HepG2 (cell line): ENCODE measurements at regions not wholly inside any gene's neighbourhood (a gene's known extent, or its start where the extent isn't known, plus 50 kb on each side); places are given as distances from the start of the nearest gene placed in this dataset.

Experiments
- ATAC-seq: fragments of 200-7000 bp; cut with Tn5 transposase; 3 replicates; pipeline ENCODE4 v1.9.1; 2020; ENCODE audit warnings: mild to moderate bottlenecking, moderate library complexity
- BruUV-seq: library from RNA; stranded (reverse); fragments of 400-500 nt; replicated peaks from 2 replicates; lab custom pipeline; 2021; lab: Mats Ljungman, UMichigan
- CTCF ChIA-PET: fragments of 300-600 bp; formaldehyde crosslinking; extraction: SDS; loops from one replicate; lab custom pipeline; 2021; ENCODE audit warnings: low total read pairs, inconsistent platforms, low intra/inter-chr PET ratio; lab: Yijun Ruan, JAX
- POLR2A ChIA-PET: fragments of 350-600 bp; sonication (Branson Sonifier 250); formaldehyde crosslinking; loops from one replicate; lab custom pipeline; 2020; ENCODE audit warnings: antibody characterized with exemption, inconsistent platforms; lab: Yijun Ruan, JAX
- DNase-seq: peaks from one replicate; pipeline ENCODE4 v3.0.0-alpha.2; 2015; ENCODE audit warnings: low spot score
- FAIRE-seq: peaks from 3 replicates; lab custom pipeline; 2011; peaks lifted over from hg19 to GRCh38; lab: Jason Lieb, UNC
- H2AFZ ChIP-seq: one replicate; pipeline ENCODE4 v1.6.1; 2011; ENCODE audit warnings: low read length, inconsistent platforms
- H3K27ac ChIP-seq: fragments of 300-600 bp; 3 replicates; pipeline ENCODE4 v1.8.0; 2011; ENCODE audit warnings: mixed run types, mild to moderate bottlenecking, mixed read lengths, low read length, inconsistent platforms; ENCODE audit not compliant: insufficient read depth; ENCODE audit errors: extremely low read length
- H3K27me3 ChIP-seq, 2 experiments: fragments of 200-600 bp in 1 of 2; 2 replicates in 1 of 2; 3 replicates in 1 of 2; pipeline versions ENCODE4 v1.6.0 to v1.8.0; 2011; ENCODE audit warnings: low read length in 2 of 2, mild to moderate bottlenecking in 2 of 2, moderate library complexity in 2 of 2, inconsistent platforms in 1 of 2; ENCODE audit not compliant: insufficient read depth in 2 of 2, control insufficient read depth in 1 of 2
- H3K36me3 ChIP-seq, 2 experiments: fragments of 200-600 bp in 1 of 2; replicated peaks in 1 of 2; 2 replicates in 1 of 2; 3 replicates in 1 of 2; pipeline versions ENCODE4 v1.5.1 to v1.8.0; 2011; ENCODE audit warnings: low read length in 2 of 2, inconsistent platforms in 1 of 2; ENCODE audit not compliant: insufficient read depth in 2 of 2, control insufficient read depth in 1 of 2
- H3K4me1 ChIP-seq: 2 replicates; pipeline ENCODE4 v1.5.1; 2012; ENCODE audit warnings: low read length, inconsistent platforms; ENCODE audit not compliant: insufficient read depth
- H3K4me2 ChIP-seq: 2 replicates; pipeline ENCODE4 v1.6.0; 2011; ENCODE audit warnings: low read depth, low read length, inconsistent platforms
- H3K4me3 ChIP-seq, 3 experiments: fragments of 200-600 bp in 1 of 3; sonication (generic), shearing (Covaris generic) in 1 of 3; replicated peaks in 1 of 3; 2 replicates each; pipeline ENCODE4 v1.5.1; 2011 to 2016; ENCODE audit warnings: low read length in 3 of 3, inconsistent platforms in 2 of 3, low read depth in 2 of 3, mild to moderate bottlenecking in 2 of 3, control low read depth in 1 of 3, mixed read lengths in 1 of 3; ENCODE audit not compliant: insufficient read depth in 1 of 3
- H3K79me2 ChIP-seq: one replicate; pipeline ENCODE4 v1.6.1; 2011; ENCODE audit warnings: low read length, inconsistent platforms; ENCODE audit not compliant: insufficient read depth
- H3K9ac ChIP-seq: 2 replicates; pipeline ENCODE4 v1.6.0; 2011; ENCODE audit warnings: mild to moderate bottlenecking, low read depth, low read length, inconsistent platforms; ENCODE audit not compliant: insufficient read depth
- H3K9me3 ChIP-seq: 2 replicates; pipeline ENCODE4 v1.5.1; 2012; ENCODE audit warnings: mild to moderate bottlenecking, low read length
- H4K20me1 ChIP-seq: 2 replicates; pipeline ENCODE4 v1.6.0; 2011; ENCODE audit warnings: inconsistent platforms, mild to moderate bottlenecking, low read length, moderate library complexity; ENCODE audit not compliant: insufficient read depth
- CC2D1A ChIP-seq: sonication (generic); formaldehyde crosslinking; IDR thresholded peaks from 2 replicates; pipeline ENCODE4 v1.8.1; 2023; ENCODE audit warnings: mild to moderate bottlenecking, missing genetic modification reagents
- CENPX ChIP-seq: sonication (generic); formaldehyde crosslinking; IDR thresholded peaks from 2 replicates; pipeline ENCODE4 v1.9.0; 2021; ENCODE audit warnings: mild to moderate bottlenecking, missing genetic modification reagents, moderate library complexity
- DDIT3 ChIP-seq: sonication (generic); formaldehyde crosslinking; IDR thresholded peaks from 2 replicates; pipeline ENCODE4 v1.4.0; 2020; ENCODE audit warnings: mild to moderate bottlenecking, missing genetic modification reagents
- GLI4 ChIP-seq: sonication (generic); formaldehyde crosslinking; IDR thresholded peaks from 2 replicates; pipeline ENCODE4 v1.5.1; 2020; ENCODE audit warnings: missing genetic modification reagents, mild to moderate bottlenecking, moderate library complexity, borderline replicate concordance
- GPN1 ChIP-seq: sonication (generic); formaldehyde crosslinking; IDR thresholded peaks from 2 replicates; pipeline ENCODE4 v1.5.1; 2020; ENCODE audit warnings: missing genetic modification reagents, borderline replicate concordance
- PLRG1 ChIP-seq: fragments of 450-650 bp; conservative IDR thresholded peaks from 2 replicates; pipeline ENCODE4 v1.6.1; 2016
- SP5 ChIP-seq: IDR thresholded peaks from 2 replicates; pipeline ENCODE4 v1.6.1; 2016; ENCODE audit warnings: low read depth, borderline replicate concordance
- SRY ChIP-seq: sonication (generic); formaldehyde crosslinking; IDR thresholded peaks from 2 replicates; pipeline ENCODE4 v1.8.0; 2022; ENCODE audit warnings: mild to moderate bottlenecking, missing genetic modification reagents
- STAT6 ChIP-seq: sonication (generic); formaldehyde crosslinking; IDR thresholded peaks from 2 replicates; pipeline ENCODE4 v1.4.0; 2020; ENCODE audit warnings: missing genetic modification reagents, mild to moderate bottlenecking, borderline replicate concordance
- TCF7 ChIP-seq: sonication (generic); IDR thresholded peaks from 2 replicates; pipeline ENCODE4 v1.6.1; 2016; ENCODE audit warnings: antibody characterized with exemption, low read depth
- ZBTB3 ChIP-seq: sonication (generic); formaldehyde crosslinking; IDR thresholded peaks from 2 replicates; pipeline ENCODE4 v1.4.0; 2020; ENCODE audit warnings: low read depth, mild to moderate bottlenecking, moderate library complexity, missing genetic modification reagents, borderline replicate concordance
- ZNF597 ChIP-seq: sonication (generic); formaldehyde crosslinking; IDR thresholded peaks from 2 replicates; pipeline ENCODE4 v1.5.0; 2020; ENCODE audit warnings: missing genetic modification reagents
- ZNF709 ChIP-seq: sonication (generic); formaldehyde crosslinking; IDR thresholded peaks from 2 replicates; pipeline ENCODE4 v1.5.0; 2020; ENCODE audit warnings: mild to moderate bottlenecking, missing genetic modification reagents
- ZNF766 ChIP-seq: sonication (generic); formaldehyde crosslinking; IDR thresholded peaks from 2 replicates; pipeline ENCODE4 v1.5.0; 2020; ENCODE audit warnings: missing genetic modification reagents, borderline replicate concordance
- ZNF773 ChIP-seq: sonication (generic); formaldehyde crosslinking; IDR thresholded peaks from 2 replicates; pipeline ENCODE4 v1.4.0; 2020; ENCODE audit warnings: missing genetic modification reagents, borderline replicate concordance
- ZSCAN5A ChIP-seq: sonication (generic); formaldehyde crosslinking; IDR thresholded peaks from 2 replicates; pipeline ENCODE4 v1.8.0; 2022; ENCODE audit warnings: mild to moderate bottlenecking, missing genetic modification reagents, borderline replicate concordance
- WGBS: methylation state at CpG from one replicate; pipeline ENCODE4 v1.1.6; 2017; ENCODE audit warnings: low lambda C conversion rate; 5-methylcytosine and 5-hydroxymethylcytosine counted together
- in situ Hi-C: cut with HindIII; loops from 2 replicates; pipeline ENCODE4 v1.10.0; 2017; ENCODE audit warnings: low pct_unique_long_range_greater_than_20kb; ENCODE audit not compliant: extremely low pct_ligation_motif_present
- intact Hi-C: fragments of 100-400 bp; cut with micrococcal nuclease; formaldehyde crosslinking; loops from one replicate; pipeline ENCODE4 v1.10.0; 2022; ENCODE audit not compliant: unreplicated experiment

DNA sequence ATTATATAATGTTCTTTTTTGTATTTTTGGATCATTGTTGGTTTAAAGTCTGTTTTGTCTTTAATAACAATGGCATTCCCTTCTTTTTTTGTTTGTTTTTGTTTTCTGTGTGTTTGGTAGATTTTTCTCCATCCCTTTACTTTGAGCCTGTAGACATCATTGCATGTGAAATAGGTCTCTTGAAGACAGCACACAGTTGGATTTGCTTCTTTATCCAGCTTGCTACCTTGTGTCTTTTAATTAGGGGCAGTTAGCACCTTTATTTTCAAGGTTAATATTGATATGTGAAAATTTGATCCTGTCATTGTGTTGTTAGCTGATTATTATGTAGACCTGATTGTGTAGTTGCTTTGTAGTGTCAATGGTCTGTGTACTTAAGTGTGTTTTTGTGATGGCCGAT lies 235.7 kb downstream of the KCNJ3 start (continued):
- no peak for TF ChIP-seq DDIT3
- TF ChIP-seq, all 625 proteins: peak for 0

DNA sequence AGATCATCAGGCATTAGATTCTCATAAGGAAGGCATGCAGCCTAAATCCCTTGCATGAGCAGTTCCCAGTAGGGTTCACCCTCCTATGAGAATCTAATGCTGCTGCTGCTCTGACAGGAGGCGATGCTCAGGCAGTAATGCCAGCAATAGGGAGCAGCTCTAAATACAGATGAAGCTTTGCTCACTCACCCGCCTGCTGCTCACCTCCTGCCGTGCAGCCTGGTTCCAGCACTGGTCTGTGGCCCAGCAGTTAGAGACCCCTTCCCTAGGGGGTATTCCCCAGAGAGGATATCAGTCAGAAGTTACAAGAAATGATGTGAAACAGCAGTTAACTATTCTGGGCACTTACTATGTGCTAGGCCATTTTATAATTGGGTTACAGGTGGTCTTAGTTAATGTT lies 226.0 kb downstream of the KCNJ3 start:
- no peak overlapping the region for H3K4me3 ChIP-seq
- H3K4me1 ChIP-seq = no peaks in the 10 kb centered on the region
- no peaks in the 10 kb centered on the region for H3K27me3 ChIP-seq
- H3K4me2 ChIP-seq = no peak overlapping the region
- FAIRE-seq = no peak
- CTCF ChIA-PET = no interaction called here
- no peaks in the 10 kb centered on the region for H4K20me1 ChIP-seq
- intact Hi-C loops = no loop called here
- TF ChIP-seq ZNF766 = no peak
- no peak for TF ChIP-seq SP5 (CRISPR knock-in tag)
- TF ChIP-seq CC2D1A (CRISPR knock-in tag) = no peak
- TF ChIP-seq CENPX = no peak
- TF ChIP-seq STAT6 (CRISPR knock-in tag) = no peak
- TF ChIP-seq ZNF597 (CRISPR knock-in tag) = no peak
- no peak for TF ChIP-seq TCF7
- TF ChIP-seq PLRG1 = no peak
- TF ChIP-seq GPN1 (CRISPR knock-in tag) = no peak
- TF ChIP-seq SRY (CRISPR knock-in tag) = no peak
- no peak for TF ChIP-seq ZNF773
- no peak for TF ChIP-seq ZBTB3 (CRISPR knock-in tag)
- TF ChIP-seq GLI4 (CRISPR knock-in tag) = no peak
- TF ChIP-seq ZNF709 (CRISPR knock-in tag) = no peak
- TF ChIP-seq ZSCAN5A (CRISPR knock-in tag) = no peak
- TF ChIP-seq, all 625 proteins: peak for 0
- 0% methylated on average over 3 of the region's 3 CpGs for WGBS
- Histone ChIP-seq H3K9me3 (no peaks in the 10 kb centered on the region), H3K9ac (no peak overlapping the region), H2AFZ (no peak overlapping the region), H3K79me2 (no peaks in the 10 kb centered on the region), H3K36me3 (no peaks in the 10 kb centered on the region), H3K27ac (no peak overlapping the region)
- no TSS peak for BruUV-seq
- POLR2A ChIA-PET = no interaction called here
- in situ Hi-C loops = no loop called here
- no peak for DNase-seq
- no peak for ATAC-seq
